ENCODE measurements at regions not wholly inside any gene's neighbourhood (a gene's known extent, or its start where the extent isn't known, plus 50 kb on each side); places are given as distances from the start of the nearest gene placed in this dataset.

- DNase-seq = no peak
These were observed 83.5 kb downstream of the NDUFS5 start for GRCh38 chr1:39109644-39110043.

- no peak for DNase-seq
These were observed 84.2 kb downstream of the NDUFS5 start for GRCh38 chr1:39110325-39110851.

GRCh38 chr1:39110882-39111281 lies 84.7 kb downstream of the NDUFS5 start:
- no peak for DNase-seq

GRCh38 chr1:39113109-39113743 lies 87.1 kb downstream of the NDUFS5 start:
- DNase-seq = no peak

- no peak for DNase-seq
These were observed 89.0 kb upstream of the MACF1 start for GRCh38 chr1:39115271-39116110.

- no peak for DNase-seq
These were observed 88.3 kb upstream of the MACF1 start for GRCh38 chr1:39116116-39116607.

- no peak for DNase-seq
These were observed 87.4 kb upstream of the MACF1 start for GRCh38 chr1:39116860-39117728.

GRCh38 chr1:39117899-39118450 lies 86.5 kb upstream of the MACF1 start:
- DNase-seq = no peak

- DNase-seq = no peak
These were observed 82.4 kb upstream of the MACF1 start for GRCh38 chr1:39122056-39122455.

- DNase-seq = no peak
These were observed 80.2 kb upstream of the MACF1 start for GRCh38 chr1:39124282-39124681.

GRCh38 chr1:39127513-39127912 lies 77.0 kb upstream of the MACF1 start:
- no peak for DNase-seq

- no peak for DNase-seq
These were observed 76.4 kb upstream of the MACF1 start for GRCh38 chr1:39128126-39128525.

- no peak for DNase-seq
These were observed 75.5 kb upstream of the MACF1 start for GRCh38 chr1:39128959-39129358.

- DNase-seq = no peak
These were observed 75.0 kb upstream of the MACF1 start for GRCh38 chr1:39129514-39129913.

GRCh38 chr1:39130325-39130724 lies 74.2 kb upstream of the MACF1 start:
- DNase-seq = no peak

- no peak for DNase-seq
These were observed 72.6 kb upstream of the MACF1 start for GRCh38 chr1:39131940-39132339.

- DNase-seq = peak in 1 of 2 experiments; percentile 42
These were observed 71.8 kb upstream of the MACF1 start for GRCh38 chr1:39132505-39133339.

GRCh38 chr1:39133340-39133684 lies 71.2 kb upstream of the MACF1 start:
- no peak for DNase-seq

GRCh38 chr1:39134768-39135333 lies 69.6 kb upstream of the MACF1 start:
- no peak for DNase-seq

- no peak for DNase-seq
These were observed 67.9 kb upstream of the MACF1 start for GRCh38 chr1:39136638-39137037.

- DNase-seq = no peak
These were observed 64.7 kb upstream of the MACF1 start for GRCh38 chr1:39139723-39140360.
